Trophoblast cell (in vitro differentiated cells and primary cell): ENCODE measurements at regions not wholly inside any gene's neighbourhood (a gene's known extent, or its start where the extent isn't known, plus 50 kb on each side); places are given as distances from the start of the nearest gene placed in this dataset.

ENCODE experiments used
- DNase-seq, 2 donors: peaks; one replicate each; pipeline ENCODE4 v3.0.0-alpha.2; 2016
- H2AFZ ChIP-seq: 2 replicates; pipeline ENCODE4 v1.6.1; 2013; ENCODE audit warnings: low read length, moderate library complexity, mild to moderate bottlenecking; ENCODE audit not compliant: insufficient read depth, poor library complexity
- H2AK5ac ChIP-seq: 2 replicates; pipeline ENCODE4 v1.6.1; 2013; ENCODE audit warnings: mild to moderate bottlenecking, low read length
- H2BK120ac ChIP-seq: 2 replicates; pipeline ENCODE4 v1.6.1; 2013; ENCODE audit warnings: low read length, mild to moderate bottlenecking, moderate library complexity; ENCODE audit not compliant: insufficient read depth, poor library complexity
- H2BK12ac ChIP-seq: 2 replicates; pipeline ENCODE4 v1.6.1; 2013; ENCODE audit warnings: mild to moderate bottlenecking, low read length, moderate library complexity
- H2BK5ac ChIP-seq: 2 replicates; pipeline ENCODE4 v1.6.1; 2013; ENCODE audit warnings: low read length, low read depth, moderate library complexity, mild to moderate bottlenecking; ENCODE audit not compliant: poor library complexity
- H3K14ac ChIP-seq: 2 replicates; pipeline ENCODE4 v1.6.1; 2013; ENCODE audit warnings: mild to moderate bottlenecking, low read length
- H3K18ac ChIP-seq: 2 replicates; pipeline ENCODE4 v1.6.1; 2013; ENCODE audit warnings: mild to moderate bottlenecking, low read length
- H3K23ac ChIP-seq: 2 replicates; pipeline ENCODE4 v1.6.1; 2013; ENCODE audit warnings: low read length
- H3K27ac ChIP-seq: 2 replicates; pipeline ENCODE4 v1.5.1; 2013; ENCODE audit warnings: low read depth, mild to moderate bottlenecking, inconsistent platforms, low read length, moderate library complexity
- H3K27me3 ChIP-seq: 2 replicates; pipeline ENCODE4 v1.6.1; 2013; ENCODE audit warnings: inconsistent platforms, mild to moderate bottlenecking, low read length, moderate library complexity; ENCODE audit not compliant: insufficient read depth
- H3K36me3 ChIP-seq, 2 experiments: 1 replicate in 1 of 2; 2 replicates in 1 of 2; pipeline ENCODE4 v1.6.1; 2013; ENCODE audit warnings: low read length in 2 of 2, mild to moderate bottlenecking in 2 of 2, moderate library complexity in 1 of 2; ENCODE audit not compliant: insufficient read depth in 2 of 2, control insufficient read depth in 1 of 2
- H3K4ac ChIP-seq: 2 replicates; pipeline ENCODE4 v1.6.1; 2013; ENCODE audit warnings: low read depth, mild to moderate bottlenecking, low read length, moderate library complexity
- H3K4me1 ChIP-seq, 2 experiments: 1 replicate in 1 of 2; 2 replicates in 1 of 2; pipeline ENCODE4 v1.6.1; 2013; ENCODE audit warnings: low read length in 2 of 2, mild to moderate bottlenecking in 2 of 2, moderate library complexity in 1 of 2; ENCODE audit not compliant: insufficient read depth in 2 of 2, control insufficient read depth in 1 of 2
- H3K4me2 ChIP-seq: 2 replicates; pipeline ENCODE4 v1.6.1; 2013; ENCODE audit warnings: inconsistent platforms, mild to moderate bottlenecking, low read length, moderate library complexity
- H3K4me3 ChIP-seq: 2 replicates; pipeline ENCODE4 v1.5.1; 2013; ENCODE audit warnings: mild to moderate bottlenecking, low read depth, low read length, inconsistent platforms
- H3K79me1 ChIP-seq: one replicate; pipeline ENCODE4 v1.6.1; 2013; ENCODE audit warnings: low read length
- H3K79me2 ChIP-seq: 2 replicates; pipeline ENCODE4 v1.6.1; 2013; ENCODE audit warnings: low read length, mild to moderate bottlenecking; ENCODE audit not compliant: control insufficient read depth, insufficient read depth, poor library complexity
- H3K9ac ChIP-seq: 2 replicates; pipeline ENCODE4 v1.6.1; 2013; ENCODE audit warnings: mild to moderate bottlenecking, low read length
- H3K9me3 ChIP-seq: 2 replicates; pipeline ENCODE4 v1.6.1; 2013; ENCODE audit warnings: low read depth, mild to moderate bottlenecking, control low read depth, inconsistent platforms, low read length; ENCODE audit not compliant: insufficient read depth
- H4K12ac ChIP-seq: 2 replicates; pipeline ENCODE4 v1.6.1; 2013; ENCODE audit warnings: low read depth, mild to moderate bottlenecking, low read length, moderate library complexity
- H4K8ac ChIP-seq: 2 replicates; pipeline ENCODE4 v1.6.1; 2013; ENCODE audit warnings: low read depth, mild to moderate bottlenecking, low read length, moderate library complexity
- H4K91ac ChIP-seq: one replicate; pipeline ENCODE4 v1.6.1; 2013; ENCODE audit warnings: low read depth, mild to moderate bottlenecking, low read length, moderate library complexity
- WGBS: extraction: QIAGEN DNeasy Blood & Tissue Kit; methylation state at CpG from one replicate; pipeline ENCODE4 v1.1.7; 2013; ENCODE audit warnings: missing lambda C conversion rate; ENCODE audit not compliant: insufficient read length, insufficient coverage; ENCODE audit errors: extremely low coverage; 5-methylcytosine and 5-hydroxymethylcytosine counted together

GRCh38 chr1:2962061-2962460 is 59.2 kb upstream of the ACTRT2 start:
- WGBS, result no CpG with 5 or more reads among the region's 11 CpGs
- Histone ChIP-seq H3K4me2 (no peak overlapping the region), H3K4me1 (no peaks in the 10 kb centered on the region), H3K14ac (no peak overlapping the region), H2BK5ac (no peak overlapping the region), H3K4me3 (no peak overlapping the region), H3K79me2 (no peaks in the 10 kb centered on the region), H4K91ac (no peak overlapping the region), H2BK120ac (no peak overlapping the region), H3K79me1 (no peaks in the 10 kb centered on the region), H3K36me3 (no peaks in the 10 kb centered on the region), H3K9ac (no peak overlapping the region), H2BK12ac (no peak overlapping the region), H3K4ac (no peak overlapping the region), H3K27me3 (no peaks in the 10 kb centered on the region), H3K23ac (no peak overlapping the region), H4K8ac (no peak overlapping the region), H3K27ac (no peak overlapping the region), H4K12ac (no peak overlapping the region), H2AK5ac (no peak overlapping the region), H3K9me3 (peaks cover 53% of the 10 kb centered on the region), H3K18ac (no peak overlapping the region), H2AFZ (no peak overlapping the region)
- no peak for DNase-seq

- no CpG with 5 or more reads among the region's 8 CpGs for WGBS
Measured at GRCh38 chr1:2962541-2962940, 58.7 kb upstream of the ACTRT2 start.

GRCh38 chr1:2962946-2963345 is 58.3 kb upstream of the ACTRT2 start:
- Histone ChIP-seq H3K18ac (no peak overlapping the region), H3K23ac (no peak overlapping the region), H4K8ac (no peak overlapping the region), H3K4me2 (no peak overlapping the region), H3K27me3 (no peaks in the 10 kb centered on the region), H4K12ac (no peak overlapping the region), H4K91ac (no peak overlapping the region), H3K4me1 (no peaks in the 10 kb centered on the region), H3K79me1 (no peaks in the 10 kb centered on the region), H2AK5ac (no peak overlapping the region), H3K4me3 (no peak overlapping the region), H2BK5ac (no peak overlapping the region), H3K14ac (no peak overlapping the region), H3K9me3 (peaks cover 60% of the 10 kb centered on the region), H3K79me2 (no peaks in the 10 kb centered on the region), H3K36me3 (no peaks in the 10 kb centered on the region), H3K27ac (no peak overlapping the region), H3K9ac (no peak overlapping the region), H3K4ac (no peak overlapping the region), H2AFZ (no peak overlapping the region), H2BK12ac (no peak overlapping the region), H2BK120ac (no peak overlapping the region)
- WGBS, result no CpG with 5 or more reads among the region's 13 CpGs
- no peak for DNase-seq

More at GRCh38 chr1:2962541-2962940, 58.7 kb upstream of the ACTRT2 start:
- Histone ChIP-seq H2BK5ac (no peak overlapping the region), H3K4me3 (no peak overlapping the region), H3K4me1 (no peaks in the 10 kb centered on the region), H3K9ac (no peak overlapping the region), H3K9me3 (peaks cover 57% of the 10 kb centered on the region), H4K12ac (no peak overlapping the region), H3K27ac (no peak overlapping the region), H3K79me1 (no peaks in the 10 kb centered on the region), H3K23ac (no peak overlapping the region), H2BK120ac (no peak overlapping the region), H3K4ac (no peak overlapping the region), H2AFZ (no peak overlapping the region), H3K79me2 (no peaks in the 10 kb centered on the region), H3K36me3 (no peaks in the 10 kb centered on the region), H4K91ac (no peak overlapping the region), H2AK5ac (no peak overlapping the region), H3K4me2 (no peak overlapping the region), H3K14ac (no peak overlapping the region), H3K27me3 (no peaks in the 10 kb centered on the region), H3K18ac (no peak overlapping the region), H4K8ac (no peak overlapping the region), H2BK12ac (no peak overlapping the region)
- no peak for DNase-seq

GRCh38 chr1:2965676-2966075 is 55.6 kb upstream of the ACTRT2 start:
- Histone ChIP-seq H3K4me1 (no peaks in the 10 kb centered on the region), H2AFZ (no peak overlapping the region), H3K79me2 (no peaks in the 10 kb centered on the region), H3K36me3 (no peaks in the 10 kb centered on the region), H3K27me3 (no peaks in the 10 kb centered on the region), H4K12ac (no peak overlapping the region), H2BK5ac (no peak overlapping the region), H3K27ac (no peak overlapping the region), H3K4me3 (no peak overlapping the region), H2AK5ac (no peak overlapping the region), H3K23ac (no peak overlapping the region), H3K9me3 (peaks cover 56% of the 10 kb centered on the region), H3K4me2 (no peak overlapping the region), H3K4ac (no peak overlapping the region), H4K8ac (no peak overlapping the region), H2BK12ac (no peak overlapping the region), H3K79me1 (no peaks in the 10 kb centered on the region), H2BK120ac (no peak overlapping the region), H3K18ac (no peak overlapping the region), H4K91ac (no peak overlapping the region), H3K9ac (no peak overlapping the region), H3K14ac (no peak overlapping the region)
- no CpG with 5 or more reads among the region's 4 CpGs for WGBS
- no peak for DNase-seq
